CD4-positive, alpha-beta T cell treated with Interleukin-10 for 1 hour (primary cell): ENCODE measurements at regions not wholly inside any gene's neighbourhood (a gene's known extent, or its start where the extent isn't known, plus 50 kb on each side); places are given as distances from the start of the nearest gene placed in this dataset.
A peak's percentile ranks its signal among the peaks of the same experiment; 100 is the strongest.

Experiments used
- DNase-seq: peaks from one replicate; pipeline ENCODE4 v3.0.0-alpha.2; 2020

DNA sequence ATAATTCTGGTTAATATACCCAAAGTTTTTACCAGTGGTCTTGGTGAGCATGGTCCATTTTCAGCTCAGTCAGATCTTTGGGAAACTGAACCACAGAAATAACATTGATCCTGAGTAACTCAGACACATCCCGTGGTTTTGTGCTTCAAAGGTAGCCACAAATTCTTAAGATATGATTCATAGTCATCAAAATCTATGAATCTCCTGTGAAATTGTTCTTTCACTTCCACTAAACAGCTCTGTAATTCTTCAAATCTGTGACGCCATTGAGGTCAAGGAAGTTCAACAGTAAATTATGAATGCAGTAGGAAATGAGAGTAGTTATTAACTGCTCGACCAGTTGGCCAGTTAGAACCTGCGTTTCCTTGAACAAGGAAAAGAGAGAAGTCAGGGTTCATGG is 147.3 kb downstream of the IRS1 start:
- DNase-seq, result no peak

DNA sequence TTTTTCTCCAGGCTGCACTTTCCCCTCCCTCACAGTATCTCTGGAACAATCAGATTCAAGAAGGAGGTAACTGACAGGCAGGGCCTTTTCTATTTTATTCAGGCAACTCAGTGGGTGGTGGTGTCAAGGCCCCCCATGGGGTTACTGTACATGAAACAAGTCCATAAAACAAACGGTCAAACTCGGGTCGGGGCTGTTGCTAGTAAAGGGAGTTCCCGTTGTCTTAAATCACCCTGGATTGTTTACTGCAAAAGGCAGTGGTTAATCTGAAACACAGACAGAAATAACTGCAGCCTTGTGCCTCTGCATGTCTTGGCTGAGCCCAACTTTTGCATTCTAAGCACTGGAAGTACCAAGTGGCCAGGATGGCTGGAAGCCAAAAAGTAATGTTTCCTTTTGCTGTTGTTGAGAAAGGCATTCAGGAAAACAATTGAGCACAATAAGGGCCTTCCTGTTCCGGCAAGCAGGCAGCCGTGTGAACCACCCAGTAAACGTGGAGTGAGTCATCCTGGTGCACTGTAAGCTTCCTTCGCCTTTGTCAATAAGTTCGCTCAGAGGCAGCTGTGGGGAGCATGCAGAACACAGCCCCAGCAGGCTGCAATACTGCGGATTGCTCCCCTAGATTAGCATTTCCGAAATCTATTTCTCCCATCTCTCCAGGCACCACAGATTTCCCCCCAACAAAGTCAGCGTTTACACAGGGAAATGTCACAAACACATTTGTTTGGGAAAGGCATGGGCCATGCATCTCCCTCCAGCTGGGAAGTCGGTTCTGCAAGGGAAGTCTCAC is 149.6 kb downstream of the IRS1 start:
- DNase-seq, result peak; percentile 38

DNA sequence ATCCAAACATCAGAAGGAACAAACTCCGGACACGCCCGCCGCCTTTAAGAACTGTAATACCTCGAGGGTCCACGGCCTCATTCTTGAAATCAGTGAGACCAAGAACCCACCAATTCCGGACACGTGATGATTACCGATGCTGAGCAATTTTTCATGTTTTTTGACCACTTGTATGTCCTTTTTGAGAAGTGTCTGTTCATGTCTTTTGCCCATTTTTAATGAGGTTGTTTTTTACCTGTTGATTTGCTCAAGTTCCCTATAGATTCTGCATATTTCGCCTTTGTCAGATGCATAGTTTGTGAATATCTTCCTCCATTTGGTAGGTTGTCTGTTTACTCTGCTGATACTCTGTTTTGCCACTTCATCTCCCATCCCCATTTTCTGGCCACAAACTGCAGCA is 150.4 kb downstream of the IRS1 start:
- no peak for DNase-seq

DNA sequence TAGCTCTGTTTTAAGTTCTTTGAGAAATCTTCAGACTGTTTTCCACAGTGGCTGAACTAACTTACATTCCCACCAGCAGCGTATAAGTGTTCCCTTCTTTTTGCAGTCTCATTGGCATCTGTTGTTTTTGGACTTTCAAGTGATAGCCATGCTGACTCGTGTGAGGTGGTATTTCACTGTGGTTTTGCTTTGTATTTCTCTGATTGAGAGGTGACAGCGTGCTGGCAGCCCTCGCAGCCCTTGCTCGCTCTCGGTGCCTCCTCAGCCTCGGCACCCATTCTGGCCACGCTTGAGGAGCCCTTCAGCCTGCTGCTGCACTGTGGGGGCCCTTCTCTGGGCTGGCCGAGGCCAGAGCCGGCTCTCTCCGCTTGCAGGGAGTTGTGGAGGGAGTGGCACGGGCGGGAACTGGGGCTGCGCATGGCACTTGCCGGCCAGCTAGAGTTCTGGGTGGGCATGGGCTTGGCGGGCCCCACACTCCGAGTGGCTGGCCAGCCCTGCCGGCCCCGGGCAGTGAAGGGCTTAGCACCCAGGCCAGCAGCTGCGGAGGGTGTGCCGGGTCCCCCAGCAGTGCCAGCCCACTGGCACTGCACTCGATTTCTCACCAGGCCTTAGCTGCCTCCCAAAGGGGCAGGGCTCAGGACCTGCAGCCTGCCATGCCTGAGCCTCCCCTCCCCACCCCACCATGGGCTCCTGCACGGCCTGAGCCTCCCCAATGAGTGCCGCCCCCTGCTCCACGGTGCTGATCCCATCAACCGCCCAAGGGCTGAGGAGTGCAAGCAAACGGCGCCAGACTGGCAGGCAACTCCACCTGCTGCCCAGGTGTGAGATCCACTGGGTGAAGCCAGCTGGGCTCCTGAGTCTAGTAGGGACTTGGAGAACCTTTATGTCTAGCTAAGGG is 151.8 kb downstream of the IRS1 start:
- DNase-seq, result no peak

DNA sequence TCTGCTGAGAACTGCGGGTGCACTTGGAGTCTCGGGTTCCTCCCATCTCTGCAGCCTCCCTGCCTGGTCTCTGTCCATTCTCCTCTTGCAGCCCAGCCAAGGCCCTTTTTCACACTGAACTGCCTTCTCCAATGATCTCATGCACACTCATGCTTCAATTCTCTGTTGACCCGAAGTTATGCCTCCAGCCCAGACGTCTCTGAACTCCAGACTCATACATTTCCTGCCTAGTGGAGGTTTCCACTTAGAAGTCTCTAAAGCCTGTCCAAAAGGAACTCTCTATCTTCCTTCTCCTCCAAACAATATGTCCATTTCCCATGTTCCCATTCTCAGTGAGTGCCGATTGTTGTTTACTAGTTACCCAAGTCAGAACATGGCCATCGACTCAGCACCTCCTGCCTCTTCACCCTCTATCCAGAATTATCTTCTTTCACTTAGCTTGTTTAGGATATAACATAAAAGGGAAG is 155.2 kb downstream of the IRS1 start:
- no peak for DNase-seq

DNA sequence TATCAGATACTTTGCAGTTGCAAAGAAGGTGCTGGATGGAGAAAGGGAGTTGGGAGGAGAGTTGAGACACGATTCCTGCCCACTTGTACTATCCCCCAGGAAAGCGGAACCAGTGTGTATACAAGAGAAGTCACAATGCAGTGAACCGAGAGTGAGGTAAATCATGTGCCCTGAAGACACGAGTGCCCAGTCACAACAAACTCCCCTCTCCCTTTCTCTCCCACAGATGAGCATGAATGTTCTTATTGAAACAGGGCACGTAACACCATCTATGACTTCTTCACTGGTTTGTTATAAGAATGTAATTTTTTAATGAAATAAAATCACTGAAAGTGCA is 155.7 kb downstream of the IRS1 start:
- no peak for DNase-seq

DNA sequence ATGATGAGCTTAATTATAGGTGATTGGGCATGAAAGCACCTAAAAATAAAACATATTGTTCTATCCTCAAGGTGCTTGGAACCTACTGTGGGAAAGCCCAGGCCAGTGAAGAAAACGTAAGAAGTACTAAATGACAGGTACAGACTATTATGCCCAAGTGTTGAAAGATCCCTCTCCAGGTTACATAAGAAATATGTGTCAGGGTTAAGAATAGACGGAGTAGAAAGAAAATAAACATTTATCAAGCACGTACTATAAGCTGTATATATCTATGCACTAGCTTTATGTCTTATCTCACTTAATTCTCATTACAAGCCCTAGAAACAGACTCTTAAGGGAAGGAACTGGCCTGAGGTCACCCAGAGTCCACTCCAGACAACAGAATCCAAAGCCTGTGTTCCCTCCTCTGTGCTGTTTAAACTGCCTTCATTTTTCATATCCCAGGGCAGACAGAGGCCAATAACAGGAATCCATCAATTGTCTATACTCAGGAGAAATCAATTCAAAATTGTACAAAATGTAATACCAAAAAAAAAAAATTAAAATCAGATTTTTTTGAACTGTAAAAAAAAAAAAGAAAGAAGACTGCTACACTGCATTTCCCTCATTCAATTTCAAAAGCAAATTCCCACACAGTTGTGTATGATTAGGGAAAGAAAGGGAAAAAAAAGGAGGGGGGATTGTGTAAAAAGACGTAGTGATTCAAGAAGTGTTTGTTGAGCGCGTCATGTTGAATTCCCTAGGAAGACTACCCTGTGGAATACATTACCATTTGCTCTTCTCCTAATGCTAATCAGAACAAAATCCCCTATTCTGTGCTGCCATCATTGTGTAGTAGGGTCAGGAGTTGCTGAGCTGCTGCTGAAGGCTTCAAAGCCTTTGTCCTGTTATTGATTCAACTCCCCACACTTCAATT is 156.3 kb downstream of the IRS1 start:
- DNase-seq, result no peak

DNA sequence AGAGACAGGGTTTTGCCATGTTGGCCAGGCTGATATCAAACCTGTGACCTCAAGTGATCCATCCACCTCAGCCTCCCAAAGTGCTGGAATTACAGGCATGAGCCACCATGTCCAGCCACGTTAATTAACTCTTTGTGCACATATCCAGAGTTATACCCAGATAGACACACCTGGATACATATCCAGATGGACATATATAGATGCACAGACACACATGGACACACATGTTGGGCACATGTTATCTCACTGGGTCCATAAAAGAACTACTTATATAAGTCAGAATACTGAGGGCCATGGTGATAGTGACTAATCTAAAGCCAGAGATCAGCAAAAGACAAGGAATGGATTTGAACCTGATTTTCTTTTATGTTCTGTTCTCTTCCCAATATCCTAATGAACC is 158.6 kb downstream of the IRS1 start:
- DNase-seq, result no peak

DNA sequence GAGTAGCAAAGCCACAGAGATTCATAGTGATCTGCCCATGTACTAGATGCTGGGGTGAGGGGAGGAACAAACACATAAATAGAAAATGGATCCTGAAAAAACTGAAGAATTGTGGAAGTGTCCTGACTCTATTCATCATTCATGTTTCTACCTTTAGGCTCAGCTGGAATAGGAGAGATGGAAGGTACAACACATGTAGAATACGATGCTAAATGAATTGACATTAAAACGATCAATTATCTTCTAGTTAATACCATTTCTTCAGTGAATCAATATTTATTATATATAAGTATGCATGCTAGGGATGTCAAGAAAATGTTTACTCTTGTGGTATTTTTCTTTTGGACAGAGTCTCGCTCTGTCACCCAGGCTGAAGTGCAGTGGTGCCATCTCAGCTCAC is 159.1 kb downstream of the IRS1 start:
- no peak for DNase-seq

DNA sequence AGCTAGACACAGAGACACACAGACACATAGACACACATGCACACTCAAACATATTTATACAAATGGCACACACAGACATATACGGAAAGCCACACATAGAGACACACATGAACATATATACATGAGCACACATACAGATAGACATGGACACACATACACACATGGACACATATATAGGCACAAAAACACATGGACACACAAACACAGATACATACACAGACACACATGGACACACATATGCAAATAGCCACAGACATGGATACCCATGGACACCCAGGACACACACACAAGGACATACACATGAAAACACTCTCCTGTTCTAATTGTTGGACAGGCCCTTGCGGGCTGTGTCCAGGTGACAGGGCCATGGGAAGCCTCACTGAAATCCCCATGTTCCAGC is 160.1 kb downstream of the IRS1 start:
- DNase-seq, result no peak

DNA sequence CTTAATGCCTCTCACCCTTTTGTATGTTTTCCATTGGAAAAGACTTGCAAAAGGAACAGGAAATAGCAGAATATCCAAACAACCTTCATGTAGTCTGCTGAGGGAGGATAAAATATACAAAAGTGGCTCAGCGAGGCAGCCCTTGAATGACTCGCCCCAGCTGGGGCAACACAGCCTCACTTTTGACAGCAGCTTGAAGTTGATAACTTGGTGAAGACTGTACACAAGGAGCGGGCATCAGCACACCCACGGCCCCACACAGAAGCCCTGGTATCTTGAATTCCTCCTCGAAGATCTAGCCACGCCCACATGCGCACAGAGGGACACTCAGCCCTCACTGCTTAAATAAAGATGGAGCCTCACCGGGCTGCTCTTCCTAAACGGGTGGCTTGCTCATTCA is 161.0 kb downstream of the IRS1 start:
- DNase-seq, result no peak

DNA sequence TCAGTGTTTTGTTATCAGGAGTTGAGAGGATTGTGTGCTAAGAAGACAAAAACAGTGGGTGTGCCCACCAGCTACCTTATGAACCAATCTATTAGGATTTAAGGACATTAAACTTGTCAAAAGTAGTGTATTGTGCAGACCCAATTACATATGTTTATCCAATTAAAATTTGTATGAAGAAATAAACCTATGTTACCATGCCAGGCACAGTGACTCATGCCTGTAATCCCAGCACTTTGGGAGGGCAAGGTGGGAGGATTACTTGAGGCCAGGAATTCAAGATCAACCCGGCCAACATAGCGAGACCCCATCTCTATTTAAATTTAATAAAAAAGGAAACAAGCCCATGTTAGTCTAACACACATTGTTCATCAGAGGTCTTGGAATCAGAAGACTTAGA is 162.2 kb downstream of the IRS1 start:
- DNase-seq, result no peak

DNA sequence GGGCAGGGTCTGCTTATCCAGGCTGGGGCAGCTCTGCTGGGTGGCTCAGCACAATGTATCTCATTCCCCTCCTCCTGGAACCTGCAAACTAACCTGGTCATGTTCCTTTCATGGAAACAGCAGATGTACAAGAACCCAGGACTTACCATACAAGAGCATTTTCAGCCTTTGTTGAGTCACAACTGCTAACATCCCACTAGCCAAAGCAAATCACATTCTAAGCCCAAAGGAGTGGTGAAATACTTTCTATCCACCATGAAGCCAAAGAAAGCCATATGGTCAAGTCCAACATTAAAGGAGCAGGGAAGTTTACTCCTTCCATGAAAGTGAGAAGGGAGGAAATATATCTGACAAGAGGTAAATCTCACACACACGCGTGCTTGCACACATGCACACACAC is 163.0 kb downstream of the IRS1 start:
- no peak for DNase-seq

DNA sequence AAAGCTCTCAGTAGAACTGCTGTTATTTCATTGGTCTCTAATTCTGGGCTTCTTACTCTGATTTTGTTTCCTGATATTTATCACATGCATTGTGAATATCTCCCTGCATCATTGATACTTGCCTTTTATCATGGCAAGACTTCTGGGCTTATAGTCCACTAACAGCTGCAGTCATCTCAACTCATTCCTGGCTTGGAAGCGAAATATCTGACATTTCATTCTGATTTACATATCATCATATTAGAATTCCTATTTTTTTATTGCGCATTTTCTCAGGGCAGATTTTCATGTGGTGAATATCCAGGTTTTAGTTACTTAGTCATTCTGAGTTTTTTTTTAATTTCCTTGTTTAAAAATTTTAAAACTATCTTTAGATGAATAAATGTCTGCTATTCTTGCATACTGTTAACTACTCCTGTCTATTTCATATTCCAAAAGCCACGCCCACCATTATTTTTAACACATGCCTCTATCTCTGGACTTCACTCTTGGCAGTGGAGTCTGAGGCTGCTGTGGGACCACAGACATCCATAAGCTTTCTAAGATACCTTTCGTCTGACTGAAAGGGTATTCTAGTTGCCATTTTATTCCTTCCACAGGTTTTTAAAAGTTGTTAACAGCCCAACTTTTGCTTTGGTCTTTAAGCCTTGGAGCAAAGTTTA is 164.5 kb downstream of the IRS1 start:
- no peak for DNase-seq

DNA sequence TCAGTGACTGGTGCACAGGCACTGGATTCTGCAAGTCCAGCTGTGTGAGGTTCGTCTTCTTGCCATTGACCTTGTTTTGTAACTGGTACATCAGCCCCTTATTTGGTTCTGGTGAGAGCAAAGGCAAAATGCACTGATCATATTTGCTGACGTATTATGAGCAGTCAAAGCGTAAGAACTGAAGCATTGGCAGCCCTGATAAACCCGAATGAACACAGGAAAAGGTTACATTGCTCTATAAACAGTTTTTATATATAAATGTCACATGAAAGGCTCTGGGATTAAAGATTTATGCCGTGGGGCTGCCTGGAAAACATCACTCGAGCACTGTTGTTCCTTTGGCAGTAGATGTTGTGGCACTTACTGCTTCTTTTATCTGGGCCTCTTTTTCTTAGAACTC is 167.9 kb downstream of the IRS1 start:
- no peak for DNase-seq

DNA sequence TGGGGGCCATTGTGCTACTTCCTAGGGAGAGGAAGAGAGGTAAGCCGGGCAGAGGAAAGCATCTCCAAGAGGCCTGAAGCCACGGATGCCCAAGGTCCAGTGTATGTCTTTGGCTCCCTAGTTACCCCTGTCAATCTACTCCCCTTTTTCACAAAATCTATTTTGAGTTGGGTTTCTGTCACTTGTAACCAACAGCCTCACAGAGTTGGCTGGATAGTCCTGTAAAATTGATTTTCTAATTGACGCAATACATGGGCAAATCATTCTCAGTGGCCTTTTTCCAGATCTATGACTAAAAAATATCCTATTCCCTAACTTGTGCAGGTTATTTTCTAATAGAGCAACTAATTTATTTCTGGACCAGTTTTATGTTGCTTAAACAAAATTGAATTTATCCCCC is 168.4 kb downstream of the IRS1 start:
- DNase-seq, result no peak

DNA sequence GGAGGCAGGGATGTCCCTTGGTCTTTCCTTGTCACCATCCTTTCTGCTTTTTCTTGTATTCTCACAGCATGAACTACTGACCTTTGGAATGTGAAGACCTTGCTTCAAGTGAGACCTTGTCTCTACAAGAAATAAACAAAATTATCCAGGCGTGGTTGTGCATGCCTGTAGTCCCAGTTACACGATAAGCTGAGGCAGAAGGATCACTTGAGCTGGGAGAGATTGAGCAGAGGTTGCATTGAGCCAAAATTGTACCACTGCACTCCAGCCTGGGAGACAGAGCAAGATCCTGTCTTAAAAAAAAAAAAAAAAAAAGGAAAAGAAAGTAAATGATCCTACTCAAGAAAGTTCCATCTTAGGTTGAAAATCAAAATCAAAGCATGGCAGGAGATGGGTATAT is 173.7 kb downstream of the IRS1 start:
- no peak for DNase-seq

DNA sequence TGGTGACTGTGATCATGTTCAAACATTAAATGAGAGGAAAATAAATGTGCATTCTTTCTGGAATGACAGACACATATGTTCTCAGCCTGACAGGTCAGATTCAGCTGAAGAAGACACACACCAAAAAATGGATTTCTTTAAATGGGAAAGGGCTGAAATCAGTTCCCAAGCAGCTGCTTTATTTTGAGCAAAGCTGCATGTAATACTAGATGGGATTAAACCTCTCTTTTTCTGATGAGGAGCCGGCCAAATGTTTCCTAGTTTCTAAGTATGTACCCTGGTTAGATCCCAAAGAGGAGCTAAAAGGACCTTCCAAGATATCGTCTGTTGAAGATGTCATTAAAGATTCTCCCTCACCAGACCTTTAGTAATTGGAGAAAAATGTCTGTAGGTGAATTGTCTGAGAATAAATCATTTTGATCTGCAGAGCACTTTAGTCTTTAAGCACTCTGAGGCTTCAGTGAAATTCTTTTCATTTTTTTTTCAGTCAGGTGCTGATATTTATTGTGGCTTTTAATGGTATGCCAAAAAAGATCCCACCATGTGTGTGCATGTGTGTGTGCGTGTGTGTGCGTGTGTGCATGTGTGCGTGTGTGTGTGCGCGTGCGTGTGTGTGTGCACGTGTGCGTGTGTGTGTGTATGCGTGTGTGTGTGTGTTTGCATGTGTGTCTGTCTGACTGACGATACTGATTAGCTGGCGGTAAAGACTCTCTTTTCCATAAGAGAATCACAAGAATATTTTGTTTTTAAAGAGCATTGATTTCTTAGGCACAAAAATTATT is 175.8 kb downstream of the IRS1 start:
- no peak for DNase-seq

DNA sequence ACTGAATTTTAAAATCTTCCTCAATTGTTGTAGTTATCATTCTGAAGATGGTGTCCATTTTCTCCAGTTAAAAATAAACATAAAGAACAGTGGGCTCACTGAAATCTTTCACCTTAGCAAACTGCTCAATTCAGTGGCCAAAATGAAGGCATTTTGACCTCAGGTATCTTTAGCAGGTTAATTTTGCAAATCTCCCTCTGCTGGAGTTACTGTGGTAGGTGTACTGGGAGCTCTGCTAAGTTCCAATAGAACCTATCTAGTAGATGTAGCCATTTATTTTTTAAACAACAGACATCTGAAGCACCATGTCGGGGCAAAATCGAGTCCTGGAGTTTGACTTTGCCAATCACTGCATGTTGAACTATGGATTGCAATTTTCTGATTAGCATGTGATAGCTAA is 177.1 kb downstream of the IRS1 start:
- DNase-seq, result no peak

DNA sequence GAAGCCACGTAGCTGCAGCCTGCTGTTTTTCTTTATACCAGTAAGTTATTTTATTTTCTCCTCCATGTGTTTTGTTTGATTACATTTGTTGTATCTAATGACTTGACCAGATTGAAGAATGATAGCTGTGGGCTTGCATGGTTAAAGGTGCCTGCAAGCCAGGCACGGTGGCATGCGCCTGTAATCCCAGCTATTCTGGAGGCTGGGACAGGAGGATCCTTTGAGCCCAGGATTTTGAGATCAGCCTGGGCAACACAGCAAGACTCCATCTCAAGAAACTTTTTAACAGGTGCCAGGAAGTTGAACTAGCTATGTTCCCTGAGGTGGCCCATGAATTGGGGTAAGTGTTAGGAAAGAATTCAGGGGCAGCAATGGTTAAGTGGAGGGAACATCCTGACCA is 179.4 kb downstream of the IRS1 start:
- no peak for DNase-seq

DNA sequence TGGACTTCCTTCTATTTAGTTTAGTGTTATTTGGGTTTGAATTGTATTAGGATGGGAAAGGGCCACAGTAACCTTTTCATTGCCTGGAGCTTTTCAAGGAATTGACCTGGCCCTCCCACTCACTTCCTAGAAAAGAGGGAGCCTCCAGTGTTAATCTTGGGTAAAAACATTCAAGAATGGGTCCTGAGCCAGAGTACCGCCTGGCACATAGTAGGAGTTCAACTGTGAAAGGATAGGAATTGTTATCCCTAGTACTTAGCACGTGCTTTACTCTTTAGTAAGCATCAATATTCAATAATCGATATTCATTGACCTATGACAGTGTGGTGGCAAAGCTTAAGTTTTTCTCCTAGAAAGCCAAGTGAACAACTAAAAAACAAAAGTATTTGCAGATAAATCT is 179.9 kb downstream of the IRS1 start:
- DNase-seq, result no peak
